T47D (cell line): ENCODE measurements at regions not wholly inside any gene's neighbourhood (a gene's known extent, or its start where the extent isn't known, plus 50 kb on each side); places are given as distances from the start of the nearest gene placed in this dataset.

ENCODE experiments used
- DNase-seq, 2 experiments: peaks; one replicate each; pipeline versions ENCODE4 v3.0.0 to v3.0.0-alpha.2; 2011 to 2012; ENCODE audit warnings: low read depth in 1 of 2, low spot score in 1 of 2
- JUND ChIP-seq: IDR thresholded peaks from 2 replicates; pipeline ENCODE4 v1.6.1; 2012; ENCODE audit warnings: low read depth
- in situ Hi-C: cut with HindIII; loops from 2 replicates; pipeline ENCODE4 v1.10.0; 2016; ENCODE audit warnings: low sequenced_read_pairs, low pct_unique_long_range_greater_than_20kb

DNA sequence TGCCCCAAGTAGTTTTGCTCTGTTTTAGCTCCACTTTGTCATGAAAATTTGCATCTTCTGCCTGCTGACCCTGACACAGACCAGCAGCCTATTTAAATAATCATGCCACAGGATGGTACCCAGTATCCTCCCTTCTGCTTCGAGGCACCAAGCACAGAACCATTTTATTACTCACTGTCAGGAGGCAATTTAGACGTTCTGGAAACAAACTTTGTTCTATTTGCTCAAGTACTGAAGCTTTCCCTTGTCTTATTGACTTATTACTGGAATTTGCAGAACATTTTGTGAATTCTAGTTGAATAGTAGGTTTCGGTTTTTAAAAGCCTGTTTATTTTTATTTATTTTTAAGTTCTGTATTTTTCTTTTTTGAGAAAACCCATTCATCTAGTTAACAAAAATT, 279.6 kb upstream of the GADL1 start:
- in situ Hi-C loops, result no loop called here
- TF ChIP-seq JUND, result no peak
- DNase-seq, result no peak

GRCh38 chr3:31176045-31176444, 281.6 kb upstream of the GADL1 start:
- no peak for DNase-seq
- in situ Hi-C loops, result no loop called here
- no peak for TF ChIP-seq JUND

GRCh38 chr3:31178467-31178866, 284.0 kb upstream of the GADL1 start:
- DNase-seq, result no peak
- no peak for TF ChIP-seq JUND
- in situ Hi-C loops, result no loop called here

DNA sequence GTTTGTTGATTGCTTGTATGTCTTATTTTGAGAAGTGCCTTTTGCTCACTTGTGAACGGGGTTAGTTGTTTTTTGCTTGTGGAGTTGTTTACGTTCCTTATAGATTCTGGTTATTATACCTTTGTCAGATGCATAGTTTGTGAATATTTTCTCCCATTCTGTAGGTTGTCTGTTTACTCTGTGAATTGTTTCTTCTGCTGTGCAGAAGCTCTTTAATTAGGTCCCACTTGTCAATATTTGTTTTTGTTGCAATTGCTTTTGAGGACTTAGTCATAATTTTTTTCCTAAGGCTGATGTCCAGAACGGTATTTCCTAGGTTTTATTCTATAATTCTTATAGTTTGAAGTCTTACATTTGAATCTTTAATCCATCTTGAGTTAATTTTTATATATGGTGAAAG, 285.3 kb upstream of the GADL1 start:
- no peak for TF ChIP-seq JUND
- in situ Hi-C loops, result no loop called here
- DNase-seq, result no peak

DNA sequence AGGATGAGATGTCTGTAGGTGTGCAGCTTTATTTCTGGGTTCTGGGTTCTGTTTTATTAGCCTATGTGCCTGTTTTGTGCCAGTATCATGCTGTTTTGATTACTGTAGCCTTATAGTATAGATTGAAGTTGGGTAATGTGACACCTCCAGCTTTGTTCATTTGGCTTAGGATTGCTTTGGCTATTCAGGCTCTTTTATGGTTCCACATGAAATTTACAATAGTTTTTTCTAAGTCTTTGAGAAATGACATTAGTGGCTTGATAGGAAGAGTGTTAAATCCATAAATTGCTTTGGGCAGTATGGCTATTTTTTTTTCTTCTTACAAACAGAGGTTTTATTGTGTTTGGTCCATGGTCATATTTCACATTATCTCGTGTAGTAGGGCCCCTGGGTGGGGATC, 285.8 kb upstream of the GADL1 start:
- TF ChIP-seq JUND, result no peak
- DNase-seq, result no peak
- in situ Hi-C loops, result no loop called here

- in situ Hi-C loops, result no loop called here
- TF ChIP-seq JUND, result no peak
- DNase-seq, result no peak
Measured at GRCh38 chr3:31181661-31182060, 287.2 kb upstream of the GADL1 start.

GRCh38 chr3:31182661-31183060, 288.2 kb upstream of the GADL1 start:
- DNase-seq, result no peak
- in situ Hi-C loops, result no loop called here
- TF ChIP-seq JUND, result no peak

GRCh38 chr3:31184261-31185061, 290.0 kb upstream of the GADL1 start:
- TF ChIP-seq JUND, result no peak
- in situ Hi-C loops, result no loop called here
- no peak for DNase-seq

- no peak for DNase-seq
- no peak for TF ChIP-seq JUND
- in situ Hi-C loops, result no loop called here
Measured at GRCh38 chr3:31185062-31185357, 290.5 kb upstream of the GADL1 start.

GRCh38 chr3:31186041-31186440, 291.6 kb upstream of the GADL1 start:
- in situ Hi-C loops, result no loop called here
- no peak for DNase-seq
- TF ChIP-seq JUND, result no peak

GRCh38 chr3:31187380-31187779, 292.9 kb upstream of the GADL1 start:
- in situ Hi-C loops, result no loop called here
- TF ChIP-seq JUND, result no peak

DNA sequence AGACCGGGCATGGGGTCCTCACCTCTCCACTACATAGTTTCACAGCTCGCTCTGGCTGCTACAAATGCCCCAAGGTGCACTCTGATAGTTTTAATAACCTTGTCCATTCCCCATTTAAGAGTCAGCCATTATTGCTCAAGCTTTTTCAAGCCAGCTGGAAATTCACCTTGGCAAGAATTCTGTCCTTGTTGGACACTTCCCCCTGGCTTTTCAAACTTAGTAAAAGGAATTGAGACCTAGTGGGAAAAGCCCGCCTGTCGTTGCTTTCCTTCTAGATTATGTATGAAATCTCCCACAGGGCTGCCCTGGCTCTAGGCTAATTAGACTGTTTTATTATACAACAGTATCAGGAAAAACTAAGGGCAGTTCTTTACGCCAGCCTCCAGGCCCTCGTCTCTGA, 293.7 kb upstream of the GADL1 start:
- in situ Hi-C loops, result no loop called here
- no peak for TF ChIP-seq JUND
- no peak for DNase-seq

More at GRCh38 chr3:31187380-31187779, 292.9 kb upstream of the GADL1 start:
- no peak for DNase-seq

GRCh38 chr3:31189330-31189729, 294.9 kb upstream of the GADL1 start:
- TF ChIP-seq JUND, result no peak
- in situ Hi-C loops, result no loop called here
- no peak for DNase-seq

DNA sequence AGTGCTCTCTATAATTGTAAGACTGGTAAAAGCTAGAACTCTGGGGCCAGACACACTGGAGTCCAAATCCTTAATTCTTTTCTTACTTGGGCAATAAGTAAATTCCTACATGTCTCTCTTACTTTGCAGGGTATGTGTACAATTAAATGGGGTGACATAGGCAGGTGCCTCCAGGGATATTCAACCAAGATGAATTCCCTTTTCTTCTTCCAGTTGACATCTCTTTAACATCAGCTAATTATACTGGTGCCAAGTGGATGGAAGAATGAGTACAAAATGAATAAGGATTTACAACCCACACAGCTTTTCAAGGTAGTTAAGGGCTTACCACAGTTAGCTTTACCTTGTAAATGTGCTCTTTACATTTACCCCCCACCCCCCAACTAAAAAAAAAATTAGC, 295.5 kb upstream of the GADL1 start:
- DNase-seq, result no peak
- in situ Hi-C loops, result no loop called here
- no peak for TF ChIP-seq JUND

GRCh38 chr3:31191354-31191753, 296.9 kb upstream of the GADL1 start:
- DNase-seq, result no peak
- in situ Hi-C loops, result no loop called here
- TF ChIP-seq JUND, result no peak
